GM19463 (cell line): ENCODE measurements at regions not wholly inside any gene's neighbourhood (a gene's known extent, or its start where the extent isn't known, plus 50 kb on each side); places are given as distances from the start of the nearest gene placed in this dataset.

ENCODE experiments used
- ATAC-seq: cut with Tn5 transposase; IDR thresholded peaks from one replicate; pipeline ENCODE4 v1.9.1; 2021; ENCODE audit warnings: mild to moderate bottlenecking, moderate library complexity; ENCODE audit not compliant: unreplicated experiment

GRCh38 chr22:22044153-22044552, 61.6 kb upstream of the TOP3B start:
- no peak for ATAC-seq

- ATAC-seq, result no peak
Measured at GRCh38 chr22:22043296-22044078, 60.9 kb upstream of the TOP3B start.

GRCh38 chr22:22042599-22043295, 60.2 kb upstream of the TOP3B start:
- ATAC-seq, result no peak

- ATAC-seq, result no peak
Measured at GRCh38 chr22:22042009-22042408, 59.4 kb upstream of the TOP3B start.

DNA sequence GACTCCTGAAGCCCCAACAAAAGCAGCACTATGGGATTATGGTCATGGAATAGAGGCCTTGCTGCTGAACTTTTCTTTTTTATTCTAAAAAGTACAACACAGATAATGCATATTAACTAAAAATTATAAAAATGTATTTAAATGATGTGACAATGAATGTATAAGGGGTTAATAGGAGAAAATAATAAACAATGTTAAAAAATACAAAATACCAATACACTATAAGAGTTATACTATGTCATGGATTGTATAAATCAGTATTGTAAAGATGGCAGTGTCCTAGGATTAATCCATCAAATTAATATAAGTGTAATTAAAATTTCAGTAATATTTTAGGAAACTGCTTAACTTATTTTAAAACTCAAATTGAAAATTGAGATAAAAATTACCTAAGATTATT, 58.3 kb upstream of the TOP3B start:
- no peak for ATAC-seq

GRCh38 chr22:22040472-22040871, 57.9 kb upstream of the TOP3B start:
- ATAC-seq, result no peak

GRCh38 chr22:22039286-22040074, 56.9 kb upstream of the TOP3B start:
- no peak for ATAC-seq

- ATAC-seq, result no peak
Measured at GRCh38 chr22:22038178-22038880, 55.7 kb upstream of the TOP3B start.

- no peak for ATAC-seq
Measured at GRCh38 chr22:22037740-22038139, 55.2 kb upstream of the TOP3B start.

- no peak for ATAC-seq
Measured at GRCh38 chr22:22037229-22037628, 54.6 kb upstream of the TOP3B start.

DNA sequence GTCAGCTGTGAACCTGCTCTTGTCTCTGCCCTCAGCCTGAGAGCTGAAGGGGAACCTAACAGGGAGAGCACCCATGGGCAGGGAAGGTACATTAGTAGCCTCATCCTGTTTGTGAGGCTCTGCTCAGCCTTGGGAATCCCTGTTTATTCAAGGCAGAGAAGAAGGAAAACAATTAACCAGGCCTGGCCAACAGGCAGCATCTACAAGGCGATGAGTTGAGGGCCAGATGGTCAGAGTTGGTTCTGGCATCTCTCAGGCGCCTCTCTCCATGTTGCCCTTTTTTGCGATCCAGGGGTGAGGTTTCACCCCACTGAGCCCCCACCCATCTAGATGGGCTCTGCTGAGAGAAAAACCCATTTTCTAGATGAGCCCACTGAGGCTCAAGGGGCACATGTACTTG, 54.0 kb upstream of the TOP3B start:
- no peak for ATAC-seq

DNA sequence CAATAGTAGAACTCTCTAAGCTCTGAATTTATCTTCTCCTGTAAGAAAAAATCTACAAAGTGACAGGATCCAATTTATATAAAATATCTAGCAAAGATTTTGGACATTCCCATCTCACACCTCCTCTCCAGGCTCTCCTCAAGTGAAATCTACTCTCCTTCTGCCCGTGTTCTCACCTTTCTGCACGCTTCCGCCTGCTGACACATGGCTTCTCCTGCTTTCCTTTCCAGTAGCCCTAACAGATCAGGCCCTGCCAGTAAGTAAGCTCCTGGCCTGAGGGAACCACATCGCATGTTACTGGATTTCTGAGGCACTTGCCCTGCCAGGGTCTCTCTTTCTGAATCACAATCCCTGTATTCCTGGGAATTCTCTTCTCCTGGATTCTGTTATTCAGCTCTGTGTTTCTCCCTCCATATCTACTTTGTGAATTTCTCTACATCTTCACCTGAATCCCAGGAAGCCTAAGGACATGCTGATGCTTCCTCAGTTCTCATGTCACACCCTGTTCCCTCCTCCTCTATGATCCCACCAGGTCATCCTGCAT, 53.3 kb upstream of the TOP3B start:
- ATAC-seq, result no peak

DNA sequence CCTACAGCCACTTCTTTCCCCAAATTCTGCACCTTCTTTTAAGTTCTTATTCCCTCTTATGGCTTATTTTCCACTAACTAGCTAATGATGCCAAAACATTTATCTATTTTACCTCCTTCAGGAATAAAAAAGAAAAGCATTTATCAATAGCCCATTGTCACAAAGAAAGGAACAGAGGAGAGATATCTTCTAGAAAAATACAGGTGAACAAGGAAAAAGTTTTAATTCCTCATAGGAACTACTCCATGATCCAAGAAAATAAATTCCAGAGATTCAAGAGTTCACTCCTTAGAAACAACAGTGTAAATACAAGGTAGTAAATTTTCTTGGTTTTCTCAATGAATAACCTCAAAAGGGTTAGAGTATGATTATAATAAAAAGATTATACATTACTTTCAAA, 52.6 kb upstream of the TOP3B start:
- no peak for ATAC-seq

- ATAC-seq, result no peak
Measured at GRCh38 chr22:22034469-22035132, 52.0 kb upstream of the TOP3B start.

DNA sequence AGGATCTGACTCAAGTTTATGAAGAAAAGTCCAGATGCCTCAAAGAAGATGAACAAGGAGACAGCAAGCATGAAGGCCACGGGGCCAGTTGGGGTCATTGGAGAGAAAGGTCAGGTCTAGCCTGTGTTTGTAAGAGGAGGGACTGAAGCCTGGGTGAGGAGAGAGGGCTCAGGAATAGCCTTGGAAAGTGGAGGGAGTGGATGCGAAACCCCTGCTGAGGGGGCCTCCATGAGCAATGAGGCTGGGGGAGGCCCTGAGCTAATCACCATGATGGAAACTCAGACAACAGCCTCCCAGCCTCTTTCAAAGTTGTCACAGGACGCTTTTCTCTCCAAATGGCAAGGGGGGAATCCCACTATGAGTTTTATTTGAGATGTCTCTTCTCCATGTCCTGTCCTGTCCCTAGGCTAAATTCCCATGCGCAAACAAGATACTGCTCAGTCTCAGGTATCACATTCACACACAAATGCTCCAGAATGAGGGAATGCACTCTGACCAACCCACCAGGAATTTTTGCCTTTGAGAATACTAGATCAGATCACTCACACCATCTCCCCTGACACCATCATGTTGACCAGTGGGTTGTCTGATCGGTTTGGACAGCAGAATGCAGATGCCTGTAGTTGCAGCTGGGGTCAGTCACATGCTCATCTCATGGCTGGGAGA, 51.3 kb upstream of the TOP3B start:
- no peak for ATAC-seq

DNA sequence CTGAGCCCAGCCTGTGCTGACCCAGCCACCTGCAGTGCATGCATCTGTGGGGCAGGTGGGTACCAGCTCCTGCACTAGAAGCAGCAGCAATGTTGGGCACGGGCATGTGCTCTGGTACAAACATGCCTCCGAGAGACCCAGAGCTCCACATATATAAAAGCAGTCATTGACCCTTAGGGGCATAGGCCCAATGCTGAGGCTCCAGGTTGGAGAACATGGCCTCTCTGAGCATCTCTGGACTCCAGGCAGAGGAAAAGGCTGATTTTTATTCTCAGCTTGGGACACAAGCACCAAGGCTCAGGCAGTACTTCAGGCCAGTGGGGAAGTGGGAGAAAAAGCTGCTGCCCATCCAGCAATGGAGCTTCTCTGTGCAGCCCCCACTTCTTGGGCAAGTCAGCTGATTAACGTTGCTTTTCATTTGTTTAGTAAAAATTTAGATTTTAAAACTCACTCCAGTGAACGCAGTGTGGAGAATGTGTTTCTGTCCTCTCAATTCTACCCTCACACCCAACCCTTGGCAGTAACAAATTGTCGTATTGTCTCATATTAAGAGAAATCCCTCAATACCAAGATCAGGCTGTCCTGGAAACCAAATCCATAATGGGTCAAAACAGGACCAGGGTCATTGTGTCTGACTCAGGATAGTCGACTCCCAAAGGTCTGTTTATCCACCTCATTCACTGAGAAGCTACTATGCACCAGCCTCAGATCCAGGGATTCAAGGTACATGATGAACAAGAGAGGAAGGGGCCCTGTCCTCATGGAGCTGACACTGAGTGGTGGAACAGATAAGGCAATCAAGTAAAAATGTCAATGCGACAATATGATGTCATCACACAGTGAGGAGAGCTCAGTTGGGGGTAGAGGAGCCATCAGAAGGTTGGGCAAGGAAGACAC, 50.6 kb upstream of the TOP3B start:
- ATAC-seq, result no peak

DNA sequence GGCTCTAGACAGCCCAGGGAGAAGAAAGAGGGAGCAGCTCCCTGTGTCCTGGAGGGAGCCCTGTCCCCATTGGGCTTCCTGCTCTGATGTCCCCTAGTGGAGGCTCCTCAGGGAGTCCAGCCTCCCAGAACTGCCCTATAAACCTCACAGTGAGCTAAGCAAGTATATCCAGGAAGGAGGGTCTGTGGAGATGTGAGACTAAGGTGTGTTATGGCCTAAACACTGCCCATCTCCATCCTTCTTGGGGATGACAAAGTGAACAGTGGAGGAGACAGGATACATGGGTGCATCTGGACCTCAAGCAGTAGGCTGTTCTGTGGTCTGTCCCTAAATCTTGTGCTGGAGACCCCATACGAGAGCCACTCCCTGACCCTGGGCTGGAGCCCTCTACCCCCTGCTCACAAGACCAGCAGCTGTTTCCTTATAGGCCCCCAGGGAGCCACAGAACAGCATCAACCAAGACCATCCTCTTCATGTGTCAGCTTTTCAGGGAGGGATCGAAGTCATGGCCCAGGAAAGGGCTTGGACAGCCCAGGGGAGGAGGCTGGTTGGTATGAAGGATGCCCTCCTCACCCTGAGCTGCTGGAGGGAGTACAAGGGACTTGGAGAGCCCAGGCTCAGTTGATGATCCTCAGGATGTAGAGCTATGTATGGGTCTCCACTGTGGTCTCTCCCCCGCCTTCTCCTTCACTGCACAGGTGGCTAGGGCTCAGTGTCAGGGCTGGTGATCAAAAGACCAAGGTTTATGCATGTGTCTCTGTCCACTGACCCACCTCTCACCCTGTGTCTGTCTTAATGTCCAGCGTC, 49.7 kb upstream of the TOP3B start:
- ATAC-seq, result no peak
